Mesendoderm (in vitro differentiated cells): ENCODE measurements at regions not wholly inside any gene's neighbourhood (a gene's known extent, or its start where the extent isn't known, plus 50 kb on each side); places are given as distances from the start of the nearest gene placed in this dataset.

Experiments
- DNase-seq: peaks from one replicate; pipeline ENCODE4 v3.0.0; 2013
- H2AK5ac ChIP-seq: 2 replicates; pipeline ENCODE4 v1.6.1; 2013; ENCODE audit warnings: low read length, inconsistent platforms
- H2BK120ac ChIP-seq: 2 replicates; pipeline ENCODE4 v1.6.1; 2013; ENCODE audit warnings: low read depth, mild to moderate bottlenecking, low read length, moderate library complexity, mixed read lengths
- H2BK15ac ChIP-seq: replicated peaks from 2 replicates; pipeline ENCODE4 v1.6.1; 2013; ENCODE audit warnings: low read depth, mild to moderate bottlenecking, moderate library complexity
- H2BK5ac ChIP-seq: 2 replicates; pipeline ENCODE4 v1.6.1; 2013; ENCODE audit warnings: low read length, inconsistent platforms
- H3K18ac ChIP-seq: 2 replicates; pipeline ENCODE4 v1.6.1; 2013; ENCODE audit warnings: mild to moderate bottlenecking, low read length, mixed read lengths
- H3K23ac ChIP-seq: one replicate; pipeline ENCODE4 v1.6.1; 2013; ENCODE audit warnings: low read length
- H3K27ac ChIP-seq: 2 replicates; pipeline ENCODE4 v1.5.1; 2013; ENCODE audit warnings: low read depth, mild to moderate bottlenecking, inconsistent platforms, low read length, moderate library complexity
- H3K27me3 ChIP-seq: 2 replicates; pipeline ENCODE4 v1.6.1; 2013; ENCODE audit warnings: low read length, control low read depth, mild to moderate bottlenecking, inconsistent platforms; ENCODE audit not compliant: insufficient read depth, poor library complexity
- H3K36me3 ChIP-seq: 2 replicates; pipeline ENCODE4 v1.6.1; 2013; ENCODE audit warnings: low read length, inconsistent platforms; ENCODE audit not compliant: control insufficient read depth, insufficient read depth
- H3K4ac ChIP-seq: one replicate; pipeline ENCODE4 v1.6.1; 2013; ENCODE audit warnings: low read depth, mild to moderate bottlenecking, low read length, moderate library complexity
- H3K4me1 ChIP-seq: 2 replicates; pipeline ENCODE4 v1.6.1; 2013; ENCODE audit warnings: low read depth, low read length, inconsistent platforms; ENCODE audit not compliant: control insufficient read depth
- H3K4me2 ChIP-seq: 2 replicates; pipeline ENCODE4 v1.6.1; 2013; ENCODE audit warnings: low read length
- H3K4me3 ChIP-seq: 2 replicates; pipeline ENCODE4 v1.5.1; 2013; ENCODE audit warnings: mild to moderate bottlenecking, low read length
- H3K56ac ChIP-seq: one replicate; pipeline ENCODE4 v1.6.1; 2013; ENCODE audit warnings: low read length
- H3K79me1 ChIP-seq: 2 replicates; pipeline ENCODE4 v1.6.1; 2013; ENCODE audit warnings: low read length, inconsistent platforms
- H3K79me2 ChIP-seq: 2 replicates; pipeline ENCODE4 v1.6.1; 2013; ENCODE audit warnings: mild to moderate bottlenecking, low read length; ENCODE audit not compliant: control insufficient read depth, insufficient read depth
- H3K9ac ChIP-seq: 2 replicates; pipeline ENCODE4 v1.6.1; 2013; ENCODE audit warnings: low read length, inconsistent platforms
- H4K5ac ChIP-seq: one replicate; pipeline ENCODE4 v1.6.1; 2013; ENCODE audit warnings: low read length
- H4K8ac ChIP-seq: one replicate; pipeline ENCODE4 v1.6.1; 2013; ENCODE audit warnings: low read depth, mild to moderate bottlenecking, control low read depth, low read length, moderate library complexity
- WGBS: extraction: QIAGEN DNeasy Blood & Tissue Kit; methylation state at CpG from one replicate; pipeline ENCODE4 v1.1.7; 2013; ENCODE audit warnings: low lambda C conversion rate, missing lambda C conversion rate; ENCODE audit not compliant: insufficient coverage; ENCODE audit errors: extremely low coverage; 5-methylcytosine and 5-hydroxymethylcytosine counted together

DNA sequence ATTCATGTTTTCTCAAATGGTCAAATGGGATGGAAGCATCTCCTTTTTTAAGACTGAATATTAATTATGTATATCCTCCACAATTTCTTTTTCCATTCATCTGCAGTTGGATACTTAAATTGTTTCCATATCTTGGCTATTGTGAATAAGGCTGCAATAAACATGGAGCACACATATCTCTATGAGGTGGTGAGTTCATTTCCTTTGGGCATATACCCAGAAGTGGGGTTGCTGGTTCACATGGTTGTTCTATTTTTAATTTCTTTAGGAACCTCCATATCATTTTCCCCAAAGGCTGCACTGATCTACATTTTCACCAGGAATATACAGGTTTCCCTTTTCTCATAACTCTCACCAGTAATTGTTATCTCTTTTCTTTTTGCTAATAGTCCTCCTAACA is 566.3 kb downstream of the KCTD12 start:
- Histone ChIP-seq H3K27ac (no peak overlapping the region), H3K56ac (no peak overlapping the region), H3K27me3 (no peaks in the 10 kb centered on the region), H3K18ac (no peak overlapping the region), H4K8ac (no peak overlapping the region), H4K5ac (no peak overlapping the region), H3K4me2 (no peak overlapping the region), H3K4me3 (no peak overlapping the region), H3K36me3 (no peaks in the 10 kb centered on the region), H3K4ac (no peak overlapping the region), H2BK5ac (no peak overlapping the region), H2AK5ac (no peak overlapping the region), H2BK15ac (no peak overlapping the region), H3K4me1 (no peaks in the 10 kb centered on the region), H2BK120ac (no peak overlapping the region), H3K79me1 (no peaks in the 10 kb centered on the region), H3K9ac (no peak overlapping the region), H3K79me2 (no peaks in the 10 kb centered on the region), H3K23ac (no peak overlapping the region)
- no peak for DNase-seq

DNA sequence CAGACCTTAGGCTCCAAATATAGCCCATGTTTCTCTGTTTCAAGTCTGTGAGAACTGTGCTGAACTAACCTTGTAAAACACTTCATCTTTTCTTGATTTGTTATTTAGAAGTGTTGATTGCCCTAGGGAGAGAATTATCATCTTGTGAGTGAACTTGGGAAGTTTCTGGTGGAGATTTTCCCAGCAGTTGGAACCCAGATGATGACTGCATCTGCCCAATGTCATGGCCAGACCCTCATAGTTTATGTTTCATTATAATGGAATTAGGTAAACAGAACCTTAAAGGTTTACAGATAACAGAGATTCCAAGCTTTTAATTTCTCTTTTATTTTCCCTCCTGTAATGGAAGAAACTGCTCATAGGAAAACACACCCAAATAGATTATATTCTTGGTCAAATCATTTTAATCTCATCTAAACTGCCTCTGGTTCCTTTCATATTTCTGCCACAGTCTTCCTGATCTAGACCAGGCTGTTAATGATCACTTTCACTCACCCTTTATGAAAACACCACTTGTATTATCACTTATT is 569.1 kb downstream of the KCTD12 start:
- H3K79me2 ChIP-seq: no peaks in the 10 kb centered on the region
- H3K36me3 ChIP-seq: no peaks in the 10 kb centered on the region
- DNase-seq: no peak

DNA sequence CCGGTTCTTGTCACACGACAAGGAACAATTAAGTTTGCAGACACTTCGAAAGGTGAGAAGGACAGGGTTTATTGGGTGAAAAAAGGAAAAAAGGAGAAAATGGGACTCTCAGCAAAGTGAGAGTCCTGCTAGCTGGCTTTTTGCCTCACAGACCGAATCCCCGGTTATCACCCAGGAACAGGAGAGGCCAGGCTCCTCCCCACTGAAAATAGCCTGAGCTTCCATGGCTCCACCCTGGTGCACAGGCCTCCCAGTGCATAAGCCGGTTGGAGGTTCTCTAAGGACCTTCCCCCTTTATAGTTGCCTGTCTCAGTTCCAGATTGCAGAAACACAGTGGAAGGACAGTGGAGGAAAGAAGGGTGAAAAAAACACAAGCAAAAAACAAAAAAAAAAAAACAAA is 571.7 kb downstream of the KCTD12 start:
- Histone ChIP-seq H2BK15ac (no peak overlapping the region), H3K27ac (no peak overlapping the region), H3K9ac (no peak overlapping the region), H2AK5ac (no peak overlapping the region), H2BK5ac (no peak overlapping the region), H3K27me3 (no peaks in the 10 kb centered on the region), H3K4ac (no peak overlapping the region), H3K79me1 (no peaks in the 10 kb centered on the region), H3K56ac (no peak overlapping the region), H3K4me2 (no peak overlapping the region), H3K18ac (no peak overlapping the region), H4K5ac (no peak overlapping the region), H4K8ac (no peak overlapping the region), H3K23ac (no peak overlapping the region), H2BK120ac (no peak overlapping the region), H3K4me3 (no peak overlapping the region), H3K79me2 (no peaks in the 10 kb centered on the region), H3K4me1 (no peaks in the 10 kb centered on the region), H3K36me3 (no peaks in the 10 kb centered on the region)
- no CpG with 5 or more reads among the region's 6 CpGs for WGBS
- no peak for DNase-seq

More for the DNA sequence above, 569.1 kb downstream of the KCTD12 start:
- Histone ChIP-seq H3K4me2 (no peak overlapping the region), H2AK5ac (no peak overlapping the region), H3K23ac (no peak overlapping the region), H3K9ac (no peak overlapping the region), H3K4ac (no peak overlapping the region), H3K27ac (no peak overlapping the region), H3K4me1 (no peaks in the 10 kb centered on the region), H3K56ac (no peak overlapping the region), H2BK5ac (no peak overlapping the region), H3K18ac (no peak overlapping the region), H3K27me3 (no peaks in the 10 kb centered on the region), H3K4me3 (no peak overlapping the region), H2BK120ac (no peak overlapping the region), H4K5ac (no peak overlapping the region), H4K8ac (no peak overlapping the region), H2BK15ac (no peak overlapping the region), H3K79me1 (no peaks in the 10 kb centered on the region)

DNA sequence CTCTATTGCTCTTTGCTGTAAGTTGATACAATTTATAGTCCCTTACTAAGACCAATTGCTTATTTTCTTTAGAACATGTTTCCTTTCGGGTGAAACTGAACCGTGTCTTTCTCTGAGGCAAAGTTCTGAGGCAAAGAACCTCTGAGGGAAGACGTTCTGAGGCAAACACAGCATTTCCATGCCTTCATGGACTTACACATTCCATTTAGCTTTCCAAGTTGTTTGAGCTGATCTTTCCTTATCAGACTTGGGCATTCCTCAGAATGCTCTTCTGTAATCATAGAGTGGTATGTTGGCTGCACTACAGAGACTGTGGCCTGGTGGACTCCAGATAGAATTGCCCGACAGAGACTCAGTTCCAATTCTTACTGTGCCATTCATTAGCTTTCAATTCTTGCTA is 579.1 kb downstream of the KCTD12 start:
- Histone ChIP-seq H3K56ac (no peak overlapping the region), H2AK5ac (no peak overlapping the region), H2BK15ac (no peak overlapping the region), H3K79me2 (no peaks in the 10 kb centered on the region), H3K27ac (no peak overlapping the region), H3K4me1 (no peaks in the 10 kb centered on the region), H3K18ac (no peak overlapping the region), H4K8ac (no peak overlapping the region), H4K5ac (no peak overlapping the region), H3K4ac (no peak overlapping the region), H3K27me3 (no peaks in the 10 kb centered on the region), H3K4me3 (no peak overlapping the region), H3K79me1 (no peaks in the 10 kb centered on the region), H2BK5ac (no peak overlapping the region), H3K9ac (no peak overlapping the region), H3K36me3 (no peaks in the 10 kb centered on the region), H2BK120ac (no peak overlapping the region), H3K4me2 (no peak overlapping the region), H3K23ac (no peak overlapping the region)
- peak; percentile 50 for DNase-seq
- no CpG with 5 or more reads among the region's 4 CpGs for WGBS

DNA sequence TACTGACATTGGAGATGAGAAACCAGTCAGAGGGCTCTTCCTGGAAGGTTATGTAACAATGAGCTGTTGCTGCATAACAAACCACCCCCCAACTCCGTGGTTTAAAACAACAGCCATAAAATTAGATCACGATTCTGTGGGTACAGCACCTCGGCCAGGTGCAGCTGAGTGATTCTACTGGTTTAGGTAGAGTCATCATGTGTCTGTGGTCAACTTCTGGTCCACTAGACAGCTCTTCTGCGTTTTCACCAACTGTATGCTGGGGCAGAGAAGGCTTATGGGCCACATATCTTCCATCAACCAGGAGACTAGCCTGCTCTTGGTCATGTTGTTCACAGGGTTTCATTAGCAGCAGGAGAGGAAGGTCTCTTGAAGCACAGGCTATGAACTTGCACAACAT is 585.5 kb downstream of the KCTD12 start:
- Histone ChIP-seq H3K27ac (no peak overlapping the region), H3K79me1 (no peaks in the 10 kb centered on the region), H3K27me3 (no peaks in the 10 kb centered on the region), H2BK15ac (no peak overlapping the region), H3K4me2 (no peak overlapping the region), H3K56ac (no peak overlapping the region), H3K4me3 (no peak overlapping the region), H2BK120ac (no peak overlapping the region), H2BK5ac (no peak overlapping the region), H4K5ac (no peak overlapping the region), H4K8ac (no peak overlapping the region), H3K18ac (no peak overlapping the region), H3K4ac (no peak overlapping the region), H3K79me2 (no peaks in the 10 kb centered on the region), H3K4me1 (no peaks in the 10 kb centered on the region), H3K23ac (no peak overlapping the region), H3K36me3 (no peaks in the 10 kb centered on the region), H2AK5ac (no peak overlapping the region), H3K9ac (no peak overlapping the region)
- DNase-seq: no peak
- no CpG with 5 or more reads among the region's 4 CpGs for WGBS

DNA sequence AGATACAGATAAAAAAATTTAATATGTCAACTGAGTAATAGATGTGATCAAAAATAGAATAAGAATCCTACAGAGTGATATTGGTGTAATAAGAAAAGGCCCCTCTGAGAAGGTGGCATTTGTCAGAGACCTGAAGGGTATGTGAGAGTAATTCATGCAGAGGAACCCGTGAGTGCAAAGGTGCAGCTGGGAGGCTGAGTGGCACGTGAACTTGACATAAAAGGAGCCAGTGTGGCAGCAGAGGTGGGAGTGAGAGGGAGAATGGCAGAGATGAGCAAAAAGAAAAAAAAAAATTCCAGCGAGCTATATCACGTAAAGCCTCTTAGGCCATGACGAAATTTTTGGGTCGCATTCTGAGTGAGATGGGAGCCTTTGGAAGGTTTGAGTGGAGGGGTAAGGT is 588.9 kb downstream of the KCTD12 start:
- Histone ChIP-seq H2AK5ac (no peak overlapping the region), H4K8ac (no peak overlapping the region)

More for the DNA sequence above, 588.9 kb downstream of the KCTD12 start:
- no peak overlapping the region for H3K4me2 ChIP-seq
- H2BK15ac ChIP-seq: no peak overlapping the region
- no peaks in the 10 kb centered on the region for H3K27me3 ChIP-seq
- H3K9ac ChIP-seq: no peak overlapping the region
- H3K36me3 ChIP-seq: no peaks in the 10 kb centered on the region
- no peaks in the 10 kb centered on the region for H3K4me1 ChIP-seq
- WGBS: no CpG with 5 or more reads among the region's 6 CpGs
- no peak overlapping the region for H3K56ac ChIP-seq
- no peaks in the 10 kb centered on the region for H3K79me1 ChIP-seq
- H3K4ac ChIP-seq: no peak overlapping the region
- no peak overlapping the region for H2BK120ac ChIP-seq
- no peak overlapping the region for H3K23ac ChIP-seq
- no peak overlapping the region for H4K5ac ChIP-seq
- no peaks in the 10 kb centered on the region for H3K79me2 ChIP-seq
- no peak for DNase-seq
- H3K4me3 ChIP-seq: no peak overlapping the region
- no peak overlapping the region for H3K27ac ChIP-seq
- no peak overlapping the region for H3K18ac ChIP-seq
- H2BK5ac ChIP-seq: no peak overlapping the region
